RWPE2 (cell line): ENCODE measurements at regions not wholly inside any gene's neighbourhood (a gene's known extent, or its start where the extent isn't known, plus 50 kb on each side); places are given as distances from the start of the nearest gene placed in this dataset.

Experiments
- ATAC-seq: fragments of 200-7000 bp; cut with Tn5 transposase; 3 replicates; pipeline ENCODE4 v1.9.1; 2021; ENCODE audit warnings: low read depth
- DNase-seq: peaks from one replicate; pipeline ENCODE4 v3.0.0-alpha.2; 2020; ENCODE audit warnings: low spot score
- H3K27ac ChIP-seq: fragments of 450-650 bp; 2 replicates; pipeline ENCODE4 v1.5.1; 2017; ENCODE audit warnings: mild to moderate bottlenecking; ENCODE audit not compliant: poor library complexity, severe bottlenecking
- H3K27me3 ChIP-seq: fragments of 250-450 bp; sonication (Bioruptor Pico); 2 replicates; pipeline ENCODE4 v1.5.1; 2021; ENCODE audit warnings: mild to moderate bottlenecking, moderate library complexity; ENCODE audit not compliant: insufficient read depth, poor library complexity, severe bottlenecking
- H3K36me3 ChIP-seq: fragments of 250-450 bp; sonication (Bioruptor Pico); 2 replicates; pipeline ENCODE4 v1.5.1; 2020; ENCODE audit warnings: low read depth, mild to moderate bottlenecking, moderate library complexity
- H3K4me1 ChIP-seq: fragments of 250-450 bp; sonication (Bioruptor Pico); 2 replicates; pipeline ENCODE4 v1.5.1; 2021; ENCODE audit warnings: mild to moderate bottlenecking, moderate library complexity; ENCODE audit not compliant: insufficient read depth, poor library complexity, severe bottlenecking
- H3K4me3 ChIP-seq: fragments of 250-450 bp; sonication (Bioruptor Pico); 2 replicates; pipeline ENCODE4 v1.5.1; 2021; ENCODE audit warnings: mild to moderate bottlenecking, moderate library complexity; ENCODE audit not compliant: severe bottlenecking
- H3K9me3 ChIP-seq: fragments of 250-450 bp; sonication (Bioruptor Pico); 2 replicates; pipeline ENCODE4 v1.5.1; 2021; ENCODE audit warnings: mild to moderate bottlenecking, moderate library complexity; ENCODE audit not compliant: severe bottlenecking
- CTCF ChIP-seq: fragments of 450-650 bp; IDR thresholded peaks from one replicate; pipeline ENCODE4 v1.5.1; 2017; ENCODE audit warnings: mild to moderate bottlenecking, moderate library complexity; ENCODE audit not compliant: poor library complexity, severe bottlenecking

GRCh38 chr2:121832412-121833357 is 77.2 kb downstream of the TSN start:
- no peak overlapping the region for H3K27ac ChIP-seq
- ATAC-seq (no peak), DNase-seq (no peak)
- H3K4me1 ChIP-seq = peaks cover 5% of the 10 kb centered on the region
- H3K4me3 ChIP-seq = no peak overlapping the region
- no peak for TF ChIP-seq CTCF
- H3K36me3 ChIP-seq = no peaks in the 10 kb centered on the region
- no peaks in the 10 kb centered on the region for H3K9me3 ChIP-seq
- H3K27me3 ChIP-seq = peaks cover 8% of the 10 kb centered on the region

GRCh38 chr2:121833358-121833723 is 77.9 kb downstream of the TSN start:
- TF ChIP-seq CTCF = no peak
- H3K9me3 ChIP-seq = no peaks in the 10 kb centered on the region
- no peaks in the 10 kb centered on the region for H3K36me3 ChIP-seq
- peaks cover 5% of the 10 kb centered on the region for H3K4me1 ChIP-seq
- no peak for ATAC-seq
- H3K27me3 ChIP-seq = peaks cover 8% of the 10 kb centered on the region
- H3K27ac ChIP-seq = no peak overlapping the region
- H3K4me3 ChIP-seq = no peak overlapping the region
- no peak for DNase-seq

DNA sequence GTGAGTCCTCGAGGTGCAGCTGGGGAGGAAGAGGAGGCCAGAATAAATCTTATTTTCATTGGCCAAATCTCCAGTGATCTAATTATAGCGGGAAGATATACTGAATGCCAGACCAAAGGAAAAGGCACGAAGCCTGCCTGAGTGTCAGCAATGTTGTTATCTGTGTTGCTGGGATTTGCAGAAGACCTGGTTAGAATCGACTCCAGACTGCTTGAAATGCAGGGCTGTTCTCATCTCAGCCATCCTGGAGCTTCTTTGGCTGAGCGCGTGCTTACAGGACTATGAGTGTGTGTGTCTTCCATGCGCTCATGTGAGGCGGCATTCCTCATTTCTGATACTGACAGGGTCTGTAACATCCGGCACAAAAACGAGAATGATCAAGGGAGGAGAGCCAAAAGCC is 81.2 kb downstream of the TSN start:
- Histone ChIP-seq H3K27ac (no peak overlapping the region), H3K9me3 (no peaks in the 10 kb centered on the region), H3K4me3 (no peak overlapping the region), H3K4me1 (no peaks in the 10 kb centered on the region), H3K36me3 (no peaks in the 10 kb centered on the region), H3K27me3 (peaks cover 8% of the 10 kb centered on the region)
- no peak for ATAC-seq
- no peak for DNase-seq
- no peak for TF ChIP-seq CTCF

DNA sequence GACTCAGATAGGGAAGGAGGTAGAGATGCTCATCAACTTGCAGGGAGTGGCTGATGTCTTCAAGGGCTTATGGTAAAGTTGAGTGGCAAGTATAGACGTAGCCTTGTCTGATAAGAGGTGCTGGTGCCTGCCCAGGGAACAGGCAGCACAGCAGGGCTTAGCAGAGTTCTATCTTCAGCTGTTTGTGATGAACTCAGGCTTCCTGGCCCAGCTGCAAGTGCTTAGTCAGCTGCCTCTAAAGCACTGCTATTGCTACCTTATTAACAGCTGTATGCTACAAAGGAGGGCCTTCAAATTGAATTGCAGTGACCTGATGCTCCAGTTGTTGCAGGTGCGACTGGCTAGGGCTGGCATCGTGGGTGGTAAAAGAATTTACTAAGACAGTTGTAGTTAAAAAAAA is 82.1 kb downstream of the TSN start:
- H3K27me3 ChIP-seq = peaks cover 8% of the 10 kb centered on the region
- no peak for ATAC-seq

More for the DNA sequence above, 82.1 kb downstream of the TSN start:
- TF ChIP-seq CTCF = no peak
- no peak overlapping the region for H3K4me3 ChIP-seq
- no peaks in the 10 kb centered on the region for H3K9me3 ChIP-seq
- no peak overlapping the region for H3K27ac ChIP-seq
- no peak for DNase-seq
- no peaks in the 10 kb centered on the region for H3K4me1 ChIP-seq
- H3K36me3 ChIP-seq = no peaks in the 10 kb centered on the region
